ENCODE measurements at regions not wholly inside any gene's neighbourhood (a gene's known extent, or its start where the extent isn't known, plus 50 kb on each side); places are given as distances from the start of the nearest gene placed in this dataset.
"Not testable (repeated sequence)": the region's sequence is repeated elsewhere in the genome, so short reads cannot be mapped to it uniquely, and the experiment has no call there.

GRCh38 chr18:35888329-35888728 lies 84.2 kb upstream of the RMP24 start:
- Histone ChIP-seq H3K9me3 (no peaks in the 10 kb centered on the region), H3K4me1 (no peaks in the 10 kb centered on the region), H3K36me3 (no peaks in the 10 kb centered on the region), H3K4me3 (no peak overlapping the region), H3K27ac (no peak overlapping the region), H3K27me3 (no peaks in the 10 kb centered on the region)
- TF ChIP-seq POLR2A (IDR thresholded peaks at IDR 0.05) = no peak
- TF ChIP-seq POLR2AphosphoS5 (IDR thresholded peaks at IDR 0.05; ENCODE audit: insufficient read depth in 1 of 2, low read depth in 1 of 2) = no peak
- TF ChIP-seq CTCF (IDR thresholded peaks at IDR 0.05) = no peak
- intact Hi-C loops (cut with DNase I) = no loop called here
- DNase-seq (ENCODE audit: extremely low spot score in 2 of 2) = no peak

- no peak overlapping the region for H3K4me3 ChIP-seq
- DNase-seq (ENCODE audit: extremely low spot score in 2 of 2) = no peak
- H3K4me1 ChIP-seq = no peaks in the 10 kb centered on the region
- H3K27ac ChIP-seq = no peak overlapping the region
- no peaks in the 10 kb centered on the region for H3K36me3 ChIP-seq
- TF ChIP-seq CTCF (IDR thresholded peaks at IDR 0.05) (no peak), POLR2A (IDR thresholded peaks at IDR 0.05) (no peak), POLR2AphosphoS5 (IDR thresholded peaks at IDR 0.05; ENCODE audit: insufficient read depth in 1 of 2, low read depth in 1 of 2) (no peak)
- H3K27me3 ChIP-seq = no peaks in the 10 kb centered on the region
- H3K9me3 ChIP-seq = no peaks in the 10 kb centered on the region
- intact Hi-C loops (cut with DNase I) = no loop called here
These were observed 82.8 kb upstream of the RMP24 start for GRCh38 chr18:35889677-35890076.

GRCh38 chr18:35890323-35890722 lies 82.2 kb upstream of the RMP24 start:
- Histone ChIP-seq H3K36me3 (no peaks in the 10 kb centered on the region), H3K4me1 (no peaks in the 10 kb centered on the region), H3K27me3 (no peaks in the 10 kb centered on the region), H3K9me3 (no peaks in the 10 kb centered on the region), H3K4me3 (no peak overlapping the region), H3K27ac (no peak overlapping the region)
- TF ChIP-seq CTCF (IDR thresholded peaks at IDR 0.05) (no peak), POLR2AphosphoS5 (IDR thresholded peaks at IDR 0.05; ENCODE audit: insufficient read depth in 1 of 2, low read depth in 1 of 2) (no peak), POLR2A (IDR thresholded peaks at IDR 0.05) (no peak)
- intact Hi-C loops (cut with DNase I) = no loop called here
- DNase-seq (ENCODE audit: extremely low spot score in 2 of 2) = no peak

GRCh38 chr18:35892118-35892517 lies 80.4 kb upstream of the RMP24 start:
- TF ChIP-seq CTCF (IDR thresholded peaks at IDR 0.05) = no peak
- TF ChIP-seq POLR2AphosphoS5 (IDR thresholded peaks at IDR 0.05; ENCODE audit: insufficient read depth in 1 of 2, low read depth in 1 of 2) = no peak
- no peak for TF ChIP-seq POLR2A (IDR thresholded peaks at IDR 0.05)
- H3K27me3 ChIP-seq = no peaks in the 10 kb centered on the region
- intact Hi-C loops (cut with DNase I) = no loop called here
- H3K27ac ChIP-seq = no peak overlapping the region
- no peak overlapping the region for H3K4me3 ChIP-seq
- no peaks in the 10 kb centered on the region for H3K9me3 ChIP-seq
- DNase-seq (ENCODE audit: extremely low spot score in 2 of 2) = no peak
- H3K4me1 ChIP-seq = no peaks in the 10 kb centered on the region
- no peaks in the 10 kb centered on the region for H3K36me3 ChIP-seq

GRCh38 chr18:35897481-35897880 lies 75.0 kb upstream of the RMP24 start:
- H3K27ac ChIP-seq; H3K4me1 ChIP-seq; DNase-seq (ENCODE audit: extremely low spot score in 2 of 2); H3K36me3 ChIP-seq; H3K4me3 ChIP-seq; H3K27me3 ChIP-seq; H3K9me3 ChIP-seq; intact Hi-C loops (cut with DNase I): not testable (repeated sequence)

Measured in vagina (tissue), 2 donors.